ENCODE measurements at regions not wholly inside any gene's neighbourhood (a gene's known extent, or its start where the extent isn't known, plus 50 kb on each side); places are given as distances from the start of the nearest gene placed in this dataset.

DNA sequence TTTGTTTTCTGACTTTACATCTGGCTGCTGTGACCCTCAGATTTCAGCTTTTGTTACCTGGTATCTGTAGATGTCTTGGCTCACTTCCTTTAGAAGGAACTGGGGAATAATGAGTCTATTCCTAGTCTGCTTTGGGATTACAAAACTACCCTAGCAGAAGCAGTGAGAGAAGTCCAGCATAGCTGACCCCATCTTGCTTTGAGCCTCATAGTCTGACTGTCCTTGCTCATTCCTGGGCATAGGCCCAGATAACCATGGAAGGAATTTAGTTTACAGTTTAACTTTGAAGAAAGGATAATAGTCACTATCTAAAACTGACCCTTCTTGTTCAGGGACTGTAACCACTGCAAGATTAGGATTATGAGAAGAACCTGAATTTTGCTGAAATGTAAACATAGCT lies 163.0 kb upstream of the HNMT start:
- DNase-seq (ENCODE audit: low read depth, low spot score): no peak
- H3K27me3 ChIP-seq (ENCODE audit: insufficient read depth, insufficient read length): no peaks in the 10 kb centered on the region
- TF ChIP-seq YY1 (IDR thresholded peaks at IDR 0.05; ENCODE audit: insufficient read depth, insufficient read length) (no peak), ZNF274 (IDR thresholded peaks at IDR 0.05; ENCODE audit: low read depth, low read length) (no peak), SUZ12 (IDR thresholded peaks at IDR 0.05; ENCODE audit: extremely low read depth, insufficient read depth, insufficient read length) (no peak)
- H3K9ac ChIP-seq (ENCODE audit: insufficient read length, low read depth): no peak overlapping the region
- H3K9me3 ChIP-seq (ENCODE audit: insufficient read depth, low read length): peaks cover 11% of the 10 kb centered on the region; the same call in 1 of the 2 replicates
- H3K4me3 ChIP-seq (ENCODE audit: insufficient read length, low read depth): no peak overlapping the region
- H3K36me3 ChIP-seq (ENCODE audit: insufficient read depth, insufficient read length, low read length): no peaks in the 10 kb centered on the region
- no peaks in the 10 kb centered on the region for H3K4me1 ChIP-seq (ENCODE audit: insufficient read depth, insufficient read length)

GRCh38 chr2:137802038-137802437 lies 162.2 kb upstream of the HNMT start:
- H3K9me3 ChIP-seq (ENCODE audit: insufficient read depth, low read length): peaks cover 11% of the 10 kb centered on the region; the same call in 1 of the 2 replicates
- TF ChIP-seq ZNF274 (IDR thresholded peaks at IDR 0.05; ENCODE audit: low read depth, low read length): no peak
- TF ChIP-seq SUZ12 (IDR thresholded peaks at IDR 0.05; ENCODE audit: extremely low read depth, insufficient read depth, insufficient read length): no peak
- no peak for TF ChIP-seq YY1 (IDR thresholded peaks at IDR 0.05; ENCODE audit: insufficient read depth, insufficient read length)
- H3K9ac ChIP-seq (ENCODE audit: insufficient read length, low read depth): no peak overlapping the region
- no peaks in the 10 kb centered on the region for H3K36me3 ChIP-seq (ENCODE audit: insufficient read depth, insufficient read length, low read length)
- no peak for DNase-seq (ENCODE audit: low read depth, low spot score)
- H3K4me3 ChIP-seq (ENCODE audit: insufficient read length, low read depth): no peak overlapping the region
- no peaks in the 10 kb centered on the region for H3K4me1 ChIP-seq (ENCODE audit: insufficient read depth, insufficient read length)
- no peaks in the 10 kb centered on the region for H3K27me3 ChIP-seq (ENCODE audit: insufficient read depth, insufficient read length)

DNA sequence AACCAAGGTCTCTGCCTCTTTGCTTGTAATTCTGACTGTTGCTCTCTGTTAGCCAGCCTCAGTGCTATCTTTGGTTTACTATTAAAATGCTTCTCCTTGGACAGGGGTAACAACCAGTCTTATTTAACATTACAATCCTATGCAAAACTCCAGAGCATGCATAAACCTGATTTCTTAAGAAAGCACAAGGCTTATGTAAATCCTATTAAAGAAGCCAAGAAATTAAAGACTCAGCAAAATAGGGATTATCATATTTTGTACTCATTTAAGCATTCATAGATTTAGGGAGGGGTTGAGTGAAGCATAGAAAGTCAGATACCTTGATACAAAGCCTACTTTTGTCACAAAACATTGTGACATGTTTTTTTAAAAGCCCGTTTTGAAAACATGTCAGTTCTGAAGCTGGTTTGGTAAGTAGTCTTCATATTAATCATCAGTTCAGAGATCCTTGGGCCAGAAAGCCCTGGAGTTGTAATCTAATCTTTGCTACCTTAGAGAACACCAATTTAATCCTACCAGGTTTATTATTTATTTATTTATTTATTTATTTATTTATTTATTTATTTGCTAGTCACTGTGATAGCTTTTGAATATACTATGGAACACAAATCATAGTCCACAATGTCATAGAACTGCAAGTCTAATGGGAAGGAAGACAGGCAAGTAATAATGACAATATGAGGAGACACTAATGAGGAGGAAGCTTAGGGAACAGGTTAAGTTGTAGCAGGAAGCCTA lies 158.0 kb upstream of the HNMT start:
- H3K4me3 ChIP-seq (ENCODE audit: insufficient read length, low read depth): no peak overlapping the region
- H3K9me3 ChIP-seq (ENCODE audit: insufficient read depth, low read length): peaks cover 9% of the 10 kb centered on the region; the same call in 1 of the 2 replicates
- H3K4me1 ChIP-seq (ENCODE audit: insufficient read depth, insufficient read length): no peaks in the 10 kb centered on the region
- DNase-seq (ENCODE audit: low read depth, low spot score): no peak
- no peak for TF ChIP-seq YY1 (IDR thresholded peaks at IDR 0.05; ENCODE audit: insufficient read depth, insufficient read length)
- TF ChIP-seq ZNF274 (IDR thresholded peaks at IDR 0.05; ENCODE audit: low read depth, low read length): no peak
- no peak for TF ChIP-seq SUZ12 (IDR thresholded peaks at IDR 0.05; ENCODE audit: extremely low read depth, insufficient read depth, insufficient read length)
- H3K36me3 ChIP-seq (ENCODE audit: insufficient read depth, insufficient read length, low read length): no peaks in the 10 kb centered on the region
- no peaks in the 10 kb centered on the region for H3K27me3 ChIP-seq (ENCODE audit: insufficient read depth, insufficient read length)
- H3K9ac ChIP-seq (ENCODE audit: insufficient read length, low read depth): no peak overlapping the region

DNA sequence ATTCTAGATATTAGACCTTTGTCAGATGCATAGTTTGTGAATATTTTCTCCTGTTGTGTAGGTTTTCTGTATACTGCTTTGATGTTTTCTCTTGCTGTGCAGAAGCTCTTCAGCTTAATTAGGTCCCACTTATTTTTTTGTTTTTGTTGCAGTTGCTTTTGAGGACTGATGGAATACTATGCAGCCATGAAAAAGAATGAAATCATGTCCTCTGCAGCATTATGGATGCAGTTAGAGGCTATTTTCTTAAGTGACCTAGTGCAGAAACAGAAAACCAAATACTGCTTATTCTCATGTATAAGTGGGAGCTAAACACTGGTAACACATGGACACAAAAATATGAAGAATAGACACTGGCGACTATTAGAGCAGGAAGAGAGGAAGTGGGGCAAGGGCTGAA lies 155.0 kb upstream of the HNMT start:
- H3K4me3 ChIP-seq (ENCODE audit: insufficient read length, low read depth): no peak overlapping the region
- no peaks in the 10 kb centered on the region for H3K36me3 ChIP-seq (ENCODE audit: insufficient read depth, insufficient read length, low read length)
- H3K9me3 ChIP-seq (ENCODE audit: insufficient read depth, low read length): no peaks in the 10 kb centered on the region
- no peaks in the 10 kb centered on the region for H3K4me1 ChIP-seq (ENCODE audit: insufficient read depth, insufficient read length)
- no peak for DNase-seq (ENCODE audit: low read depth, low spot score)
- no peaks in the 10 kb centered on the region for H3K27me3 ChIP-seq (ENCODE audit: insufficient read depth, insufficient read length)
- TF ChIP-seq YY1 (IDR thresholded peaks at IDR 0.05; ENCODE audit: insufficient read depth, insufficient read length) (no peak), ZNF274 (IDR thresholded peaks at IDR 0.05; ENCODE audit: low read depth, low read length) (no peak)
- H3K9ac ChIP-seq (ENCODE audit: insufficient read length, low read depth): no peak overlapping the region

DNA sequence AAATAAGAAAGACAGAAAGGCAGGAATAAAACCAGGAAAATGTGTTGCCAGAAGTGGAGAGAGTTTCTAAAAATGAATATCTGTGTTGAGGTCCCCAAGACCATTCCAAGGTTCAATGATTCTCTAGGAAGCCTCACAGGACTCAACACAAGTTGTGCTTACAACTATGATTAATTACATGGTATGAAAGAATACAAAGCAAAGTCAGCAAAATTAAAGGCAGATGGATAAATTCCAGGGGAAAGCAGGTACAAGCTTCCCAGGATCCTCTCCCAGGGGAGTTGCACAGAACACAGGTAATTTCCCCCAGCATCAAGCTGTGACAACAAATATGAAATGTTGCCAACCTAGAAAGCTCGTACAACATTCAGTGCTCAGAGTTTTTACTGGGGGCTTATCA lies 154.4 kb upstream of the HNMT start:
- H3K36me3 ChIP-seq (ENCODE audit: insufficient read depth, insufficient read length, low read length): no peaks in the 10 kb centered on the region
- H3K4me1 ChIP-seq (ENCODE audit: insufficient read depth, insufficient read length): no peaks in the 10 kb centered on the region
- no peak overlapping the region for H3K4me3 ChIP-seq (ENCODE audit: insufficient read length, low read depth)
- no peak overlapping the region for H3K9ac ChIP-seq (ENCODE audit: insufficient read length, low read depth)
- no peaks in the 10 kb centered on the region for H3K27me3 ChIP-seq (ENCODE audit: insufficient read depth, insufficient read length)
- TF ChIP-seq YY1 (IDR thresholded peaks at IDR 0.05; ENCODE audit: insufficient read depth, insufficient read length) (no peak), ZNF274 (IDR thresholded peaks at IDR 0.05; ENCODE audit: low read depth, low read length) (no peak), SUZ12 (IDR thresholded peaks at IDR 0.05; ENCODE audit: extremely low read depth, insufficient read depth, insufficient read length) (no peak)
- no peaks in the 10 kb centered on the region for H3K9me3 ChIP-seq (ENCODE audit: insufficient read depth, low read length)
- DNase-seq (ENCODE audit: low read depth, low spot score): no peak

- H3K9me3 ChIP-seq (ENCODE audit: insufficient read depth, low read length): no peaks in the 10 kb centered on the region
- H3K27me3 ChIP-seq (ENCODE audit: insufficient read depth, insufficient read length): no peaks in the 10 kb centered on the region
- H3K9ac ChIP-seq (ENCODE audit: insufficient read length, low read depth): no peak overlapping the region
- no peaks in the 10 kb centered on the region for H3K36me3 ChIP-seq (ENCODE audit: insufficient read depth, insufficient read length, low read length)
- no peak for TF ChIP-seq YY1 (IDR thresholded peaks at IDR 0.05; ENCODE audit: insufficient read depth, insufficient read length)
- TF ChIP-seq ZNF274 (IDR thresholded peaks at IDR 0.05; ENCODE audit: low read depth, low read length): no peak
- TF ChIP-seq SUZ12 (IDR thresholded peaks at IDR 0.05; ENCODE audit: extremely low read depth, insufficient read depth, insufficient read length): no peak
- H3K4me3 ChIP-seq (ENCODE audit: insufficient read length, low read depth): no peak overlapping the region
- no peaks in the 10 kb centered on the region for H3K4me1 ChIP-seq (ENCODE audit: insufficient read depth, insufficient read length)
- no peak for DNase-seq (ENCODE audit: low read depth, low spot score)
Measured at GRCh38 chr2:137812517-137812916, 151.8 kb upstream of the HNMT start.

DNA sequence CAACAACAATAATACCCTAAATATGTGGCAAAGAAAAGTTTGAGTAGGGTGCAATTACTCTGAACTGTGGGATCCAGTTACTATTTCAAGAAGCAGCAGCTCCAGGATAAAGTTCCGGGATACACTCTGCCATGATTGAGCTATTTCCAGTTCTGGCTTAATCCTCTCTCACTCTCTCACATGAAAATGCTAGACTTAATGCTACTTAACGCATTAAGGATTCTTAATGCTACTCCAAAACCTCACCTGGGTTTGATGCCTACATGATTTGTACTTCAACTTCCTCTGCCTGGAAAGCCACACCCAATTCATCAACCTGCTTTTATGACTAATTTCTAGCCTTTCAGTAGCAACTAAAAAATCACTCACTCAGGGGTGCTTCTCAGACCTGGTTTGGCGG lies 151.1 kb upstream of the HNMT start:
- Histone ChIP-seq H3K9me3 (ENCODE audit: insufficient read depth, low read length) (no peaks in the 10 kb centered on the region), H3K27me3 (ENCODE audit: insufficient read depth, insufficient read length) (no peaks in the 10 kb centered on the region), H3K36me3 (ENCODE audit: insufficient read depth, insufficient read length, low read length) (no peaks in the 10 kb centered on the region), H3K4me3 (ENCODE audit: insufficient read length, low read depth) (no peak overlapping the region), H3K9ac (ENCODE audit: insufficient read length, low read depth) (no peak overlapping the region), H3K4me1 (ENCODE audit: insufficient read depth, insufficient read length) (no peaks in the 10 kb centered on the region)
- TF ChIP-seq YY1 (IDR thresholded peaks at IDR 0.05; ENCODE audit: insufficient read depth, insufficient read length) (no peak), SUZ12 (IDR thresholded peaks at IDR 0.05; ENCODE audit: extremely low read depth, insufficient read depth, insufficient read length) (no peak), ZNF274 (IDR thresholded peaks at IDR 0.05; ENCODE audit: low read depth, low read length) (no peak)
- no peak for DNase-seq (ENCODE audit: low read depth, low spot score)

Measured in NT2/D1 (cell line).